HG03066 (cell line): ENCODE measurements at regions not wholly inside any gene's neighbourhood (a gene's known extent, or its start where the extent isn't known, plus 50 kb on each side); places are given as distances from the start of the nearest gene placed in this dataset.
"Not testable (repeated sequence)": the region's sequence is repeated elsewhere in the genome, so short reads cannot be mapped to it uniquely, and the experiment has no call there.

Experiments
- ATAC-seq: cut with Tn5 transposase; IDR thresholded peaks from one replicate; pipeline ENCODE4 v1.9.1; 2021; ENCODE audit warnings: low read depth; ENCODE audit not compliant: unreplicated experiment

- ATAC-seq: no peak
Measured at GRCh38 chr2:190005513-190005912, 57.0 kb downstream of the MSTN start.

- no peak for ATAC-seq
Measured at GRCh38 chr2:189999661-190000060, 62.9 kb downstream of the MSTN start.

GRCh38 chr2:189998665-189999064 is 63.9 kb downstream of the MSTN start:
- not testable (repeated sequence) for ATAC-seq

- ATAC-seq: no peak
Measured at GRCh38 chr2:189997016-189997415, 65.5 kb downstream of the MSTN start.

- ATAC-seq: no peak
Measured at GRCh38 chr2:189995679-189996078, 66.8 kb downstream of the MSTN start.

- no peak for ATAC-seq
Measured at GRCh38 chr2:189982780-189983394, 79.6 kb downstream of the MSTN start.

- ATAC-seq: no peak
Measured at GRCh38 chr2:189982087-189982486, 80.4 kb downstream of the MSTN start.

- ATAC-seq: not testable (repeated sequence)
Measured at GRCh38 chr2:189976488-189976887, 86.0 kb downstream of the MSTN start.

- ATAC-seq: no peak
Measured at GRCh38 chr2:189960346-189960745, 102.2 kb downstream of the MSTN start.

GRCh38 chr2:189959450-189959849 is 103.1 kb downstream of the MSTN start:
- no peak for ATAC-seq

- ATAC-seq: peak; percentile 34
Measured at GRCh38 chr2:189954989-189955388, 107.5 kb downstream of the MSTN start.

GRCh38 chr2:189952536-189953109 is 109.9 kb downstream of the MSTN start:
- peak; percentile 90 for ATAC-seq

GRCh38 chr2:189951791-189952535 is 110.6 kb downstream of the MSTN start:
- ATAC-seq: peak; percentile 27

- no peak for ATAC-seq
Measured at GRCh38 chr2:189943009-189943408, 119.5 kb downstream of the MSTN start.

GRCh38 chr2:189940913-189941312 is 121.6 kb downstream of the MSTN start:
- ATAC-seq: no peak

GRCh38 chr2:189937691-189938090 is 124.8 kb downstream of the MSTN start:
- ATAC-seq: no peak

- no peak for ATAC-seq
Measured at GRCh38 chr2:189933911-189934399, 128.6 kb downstream of the MSTN start.

- peak; percentile 95 for ATAC-seq
Measured at GRCh38 chr2:189933041-189933440, 129.5 kb downstream of the MSTN start.

- no peak for ATAC-seq
Measured at GRCh38 chr2:189927823-189928222, 134.7 kb downstream of the MSTN start.
